HTR-8/SVneo (cell line): ENCODE measurements at regions not wholly inside any gene's neighbourhood (a gene's known extent, or its start where the extent isn't known, plus 50 kb on each side); places are given as distances from the start of the nearest gene placed in this dataset.
"Not testable (repeated sequence)": the region's sequence is repeated elsewhere in the genome, so short reads cannot be mapped to it uniquely, and the experiment has no call there.

Source experiments
- DNase-seq: peaks from one replicate; pipeline ENCODE4 v3.0.0; 2011; ENCODE audit warnings: low spot score, mixed read lengths; ENCODE audit not compliant: insufficient read length
- FAIRE-seq: peaks from 2 replicates; lab custom pipeline; 2011; peaks lifted over from hg19 to GRCh38; lab: Jason Lieb, UNC

DNA sequence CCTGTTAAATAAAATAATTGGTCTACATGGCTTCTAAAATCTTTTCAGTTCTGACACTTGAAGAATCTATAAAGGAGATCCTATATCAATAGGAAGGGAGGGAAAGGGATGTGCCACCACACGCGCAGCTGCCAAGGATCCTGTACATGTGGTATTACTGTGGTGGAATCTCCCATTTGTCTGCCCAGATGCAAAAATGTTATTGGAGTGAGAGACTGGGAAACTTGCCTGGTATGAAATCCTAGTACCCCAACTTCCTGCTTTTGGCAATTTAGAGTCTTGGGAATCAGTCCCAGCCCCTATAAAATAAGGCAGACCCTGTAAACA lies 81.9 kb upstream of the PICALM start:
- DNase-seq (no peak), FAIRE-seq (no peak)

DNA sequence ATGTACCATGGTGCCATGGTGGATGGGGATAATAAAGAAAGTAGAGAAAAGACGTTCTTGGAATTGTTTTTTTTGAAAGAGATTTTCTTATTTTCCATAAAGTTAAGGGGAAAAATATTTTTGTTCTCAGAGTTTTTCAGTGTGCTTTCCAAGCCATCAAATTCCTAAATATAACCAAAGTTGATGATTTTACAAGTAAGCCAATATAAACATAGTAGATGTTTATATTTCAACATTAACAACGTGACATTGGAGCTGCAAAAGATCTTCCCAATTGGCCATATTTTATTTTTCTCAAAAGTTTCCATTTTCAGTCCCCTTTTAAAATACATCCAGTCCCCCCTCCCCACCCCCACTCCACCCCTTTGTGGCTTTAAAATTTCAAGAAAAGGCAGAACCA lies 80.9 kb upstream of the PICALM start:
- FAIRE-seq: no peak
- no peak for DNase-seq

GRCh38 chr11:86148345-86148747 lies 79.5 kb upstream of the PICALM start:
- DNase-seq (no peak), FAIRE-seq (no peak)

DNA sequence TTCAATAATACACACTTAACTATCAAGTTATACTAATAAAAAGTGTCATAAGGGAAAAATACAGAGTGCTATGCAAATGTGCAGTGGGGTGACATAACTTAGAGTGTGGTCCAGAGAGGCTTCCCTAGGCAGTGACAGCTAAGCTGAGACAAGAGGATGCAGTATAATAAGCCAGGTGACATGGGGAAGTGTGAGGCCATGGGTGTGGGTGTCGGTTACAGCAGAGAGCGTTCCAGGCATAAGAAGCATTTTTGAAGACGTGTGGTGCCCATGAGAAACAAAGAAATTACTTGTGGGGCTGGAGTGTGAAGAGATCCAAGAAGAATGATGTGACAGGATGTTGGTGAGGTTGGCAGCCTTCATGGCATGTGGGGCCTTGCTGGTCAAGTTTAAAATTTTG lies 78.1 kb upstream of the PICALM start:
- no peak for FAIRE-seq

DNA sequence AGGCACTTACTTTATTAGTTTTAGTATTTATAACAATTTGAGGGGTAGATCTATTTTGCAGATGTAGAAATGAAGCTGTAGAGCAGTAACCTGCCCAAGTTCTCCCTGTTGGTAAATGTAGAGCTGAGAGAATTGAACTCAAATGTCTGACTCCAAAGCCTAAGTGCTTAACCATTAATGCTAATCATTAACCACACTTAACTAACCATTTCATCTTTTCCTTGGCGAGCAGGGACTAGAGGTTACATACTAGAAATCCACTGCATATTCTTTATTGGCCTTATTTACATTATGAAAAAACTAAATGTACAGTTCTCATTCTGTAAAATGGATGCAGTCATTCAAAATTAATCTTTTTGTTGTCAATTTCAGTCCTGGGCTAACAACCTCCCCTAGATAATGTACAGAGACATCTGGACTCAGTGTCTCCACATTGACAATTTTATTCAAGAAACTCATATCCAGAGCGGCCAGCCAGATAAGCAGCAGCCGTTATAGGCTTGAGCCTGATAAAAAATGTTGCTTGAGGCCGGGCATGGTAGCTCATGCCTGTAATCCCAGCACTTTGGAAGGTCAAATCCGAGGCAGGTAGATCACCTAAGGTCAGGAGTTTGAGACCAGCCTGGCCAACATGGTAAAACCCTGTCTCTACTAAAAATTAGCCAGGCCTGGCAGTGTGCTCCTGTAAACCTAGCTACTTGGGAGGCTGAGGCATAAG lies 76.7 kb upstream of the PICALM start:
- no peak for FAIRE-seq
- no peak for DNase-seq

More for the DNA sequence above, 78.1 kb upstream of the PICALM start:
- no peak for DNase-seq

DNA sequence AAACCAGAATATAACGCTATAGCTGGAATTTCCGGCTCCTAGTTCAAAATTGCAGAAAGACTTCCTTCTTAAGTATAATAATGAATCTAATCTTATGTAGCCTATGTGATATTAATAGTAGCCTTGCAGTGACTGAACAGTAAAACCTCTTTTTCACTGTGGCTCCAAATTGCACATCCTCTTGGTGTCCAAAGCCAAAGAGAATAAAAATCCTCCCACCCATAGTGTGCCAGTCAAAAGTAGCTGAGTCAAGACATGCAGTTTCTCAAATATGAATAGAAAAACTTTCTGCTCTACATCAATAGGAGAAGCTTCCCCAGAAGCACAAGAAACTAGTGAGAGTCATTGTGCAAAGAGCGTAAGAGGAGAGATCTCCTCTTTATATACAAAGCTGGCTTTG lies 76.0 kb upstream of the PICALM start:
- no peak for DNase-seq
- FAIRE-seq: no peak

DNA sequence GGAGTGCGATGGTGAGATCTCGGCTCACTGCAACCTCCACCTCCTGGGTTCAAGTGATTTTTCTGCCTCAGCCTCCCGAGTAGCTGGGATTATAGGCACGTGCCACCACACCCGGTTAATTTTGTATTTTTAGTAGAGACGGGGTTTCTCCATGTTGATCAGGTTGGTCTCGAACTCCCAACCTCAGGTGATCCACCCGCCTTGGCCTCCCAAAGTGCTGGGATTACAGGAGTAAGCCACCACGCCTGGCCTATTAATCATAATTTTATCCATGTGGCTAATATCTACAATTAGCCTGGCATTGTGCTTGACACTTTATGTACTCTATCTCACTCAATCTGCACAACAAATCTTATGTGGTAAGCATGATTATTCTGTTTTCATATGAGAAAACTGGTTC lies 75.2 kb upstream of the PICALM start:
- not testable (repeated sequence) for FAIRE-seq, DNase-seq

DNA sequence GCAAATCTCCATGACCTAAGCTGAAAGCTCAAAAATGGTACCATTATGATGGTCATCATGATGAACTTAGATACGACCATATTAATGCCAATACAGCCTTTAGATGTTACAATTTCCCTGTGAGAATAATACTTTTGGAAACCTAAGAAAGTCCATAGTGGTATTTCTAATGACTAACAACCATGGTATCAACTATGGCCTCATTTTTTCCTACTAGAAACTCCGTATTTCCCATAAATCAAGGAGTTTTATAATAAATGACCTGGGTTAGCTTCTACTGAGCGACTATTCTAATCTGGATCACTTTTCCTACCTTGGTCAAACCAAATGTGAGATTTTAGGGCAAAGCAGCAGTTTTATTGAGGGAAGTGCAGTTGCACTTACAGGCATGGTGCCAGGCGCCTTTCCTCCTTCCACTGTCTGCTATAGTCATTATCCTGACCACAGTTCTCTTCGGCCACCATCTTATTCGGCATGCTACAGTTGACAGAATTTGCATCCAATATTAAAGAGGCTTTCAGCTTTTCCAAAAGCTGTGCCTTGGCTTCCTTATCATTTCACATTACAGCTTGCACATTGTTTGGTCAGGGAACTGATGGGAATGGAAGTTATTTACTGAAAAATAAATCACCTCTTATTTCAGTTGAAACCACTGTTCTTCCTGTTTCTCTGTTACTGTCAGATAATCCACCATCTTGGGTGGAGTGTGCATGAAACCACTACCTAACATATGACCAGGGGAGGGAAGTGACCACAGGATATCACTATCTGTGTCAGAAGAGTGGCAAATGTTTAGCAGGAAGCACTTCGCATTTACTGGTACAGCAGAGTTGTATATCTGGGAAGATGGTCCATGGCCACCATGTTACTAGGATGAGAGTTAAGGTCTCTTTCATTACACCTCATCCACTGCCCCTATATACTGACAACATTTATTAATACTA lies 74.5 kb upstream of the PICALM start:
- FAIRE-seq (no peak), DNase-seq (no peak)

- no peak for FAIRE-seq
- no peak for DNase-seq
Measured at GRCh38 chr11:86142170-86142569, 73.3 kb upstream of the PICALM start.

- FAIRE-seq (no peak), DNase-seq (no peak)
Measured at GRCh38 chr11:86141727-86142126, 72.8 kb upstream of the PICALM start.

- no peak for DNase-seq
- FAIRE-seq: no peak
Measured at GRCh38 chr11:86140334-86140990, 71.6 kb upstream of the PICALM start.

- FAIRE-seq (no peak), DNase-seq (no peak)
Measured at GRCh38 chr11:86138958-86139357, 70.1 kb upstream of the PICALM start.

DNA sequence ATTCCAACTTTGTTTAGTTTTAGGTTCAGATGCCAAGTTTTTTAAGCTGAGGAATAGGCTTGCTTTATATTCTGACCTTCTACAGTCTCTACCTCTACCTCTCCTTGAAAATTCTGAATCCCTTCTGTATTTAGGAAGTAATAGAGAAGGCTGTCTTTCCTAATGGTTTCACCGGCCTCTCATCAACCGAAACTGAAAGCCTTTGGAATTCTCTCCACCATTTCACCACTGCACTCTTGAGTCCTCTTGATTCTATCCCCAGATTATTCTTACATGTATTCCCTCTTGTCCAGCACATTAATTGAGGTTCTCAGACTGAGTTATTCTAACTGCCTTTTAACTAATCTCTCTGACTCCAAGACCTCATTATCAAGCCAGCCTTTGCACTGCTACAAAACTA lies 67.7 kb upstream of the PICALM start:
- no peak for FAIRE-seq
- no peak for DNase-seq

GRCh38 chr11:86135319-86135714 lies 66.4 kb upstream of the PICALM start:
- no peak for FAIRE-seq

GRCh38 chr11:86134580-86135318 lies 65.9 kb upstream of the PICALM start:
- no peak for DNase-seq

More at GRCh38 chr11:86135319-86135714, 66.4 kb upstream of the PICALM start:
- no peak for DNase-seq

DNA sequence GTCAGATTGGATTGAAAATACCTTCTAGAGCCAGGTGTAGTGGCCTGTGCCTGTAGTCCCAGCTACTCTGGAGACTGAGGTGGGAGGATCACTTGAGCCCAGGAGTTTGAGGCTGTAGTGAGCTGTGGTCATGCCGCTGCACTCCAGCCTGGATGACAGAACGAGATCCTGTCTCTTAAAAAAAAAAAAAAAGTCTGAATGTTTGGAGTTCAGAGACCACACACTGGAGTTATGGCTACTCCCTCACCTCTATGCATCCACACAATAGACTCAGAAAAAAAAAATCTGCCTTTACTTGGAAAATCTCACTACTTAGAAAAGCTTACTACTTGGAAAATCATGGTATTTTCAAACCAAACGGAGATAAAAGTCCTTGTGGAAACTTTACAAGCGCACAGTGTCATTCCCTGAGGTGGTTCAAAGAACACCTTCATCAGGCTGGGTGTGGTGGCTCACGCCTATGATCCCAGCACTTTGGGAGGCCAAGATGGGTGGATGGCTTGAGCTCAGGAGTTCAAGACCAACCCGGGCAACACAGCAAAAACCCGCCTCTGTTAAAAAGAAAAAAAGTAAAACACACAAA lies 63.9 kb upstream of the PICALM start:
- FAIRE-seq: no peak

More at GRCh38 chr11:86134580-86135318, 65.9 kb upstream of the PICALM start:
- no peak for FAIRE-seq

DNA sequence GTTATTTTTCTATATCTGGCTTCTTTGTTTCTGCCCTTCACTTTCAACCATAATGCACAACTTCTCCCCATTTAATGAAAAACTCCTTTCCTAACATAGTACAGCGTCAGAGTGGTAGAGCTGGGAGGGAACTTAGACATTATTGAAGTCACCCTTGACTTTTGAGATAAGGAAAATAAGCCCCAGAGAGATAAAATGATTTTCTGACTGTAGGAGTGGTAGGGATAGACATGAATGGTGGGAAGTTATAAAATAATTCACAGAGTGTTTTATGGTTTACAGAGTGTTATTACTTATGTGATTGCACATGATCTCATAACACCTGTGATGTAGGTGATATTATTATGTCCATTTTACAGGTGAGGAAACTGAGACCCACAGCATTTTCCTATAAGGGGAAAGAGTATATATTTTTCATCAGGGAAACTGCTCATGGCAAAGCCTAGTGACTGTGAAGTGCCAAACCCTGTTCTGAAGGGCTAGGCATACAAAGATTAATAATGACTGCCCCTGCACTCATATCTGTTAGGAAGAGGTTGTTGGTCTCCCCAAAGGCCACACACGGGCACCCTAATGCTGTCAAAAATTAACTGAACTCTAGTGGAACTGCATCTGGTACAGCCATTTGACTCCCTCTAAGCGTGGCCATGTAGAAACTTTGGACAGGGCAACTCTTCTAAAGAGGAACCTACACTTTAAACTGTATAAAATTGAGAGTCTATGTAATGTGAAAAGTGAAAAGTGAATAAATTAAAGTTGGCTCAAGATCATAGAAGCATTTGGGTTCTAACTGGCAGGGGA lies 61.1 kb upstream of the PICALM start:
- FAIRE-seq: no peak

More for the DNA sequence above, 63.9 kb upstream of the PICALM start:
- no peak for DNase-seq

DNA sequence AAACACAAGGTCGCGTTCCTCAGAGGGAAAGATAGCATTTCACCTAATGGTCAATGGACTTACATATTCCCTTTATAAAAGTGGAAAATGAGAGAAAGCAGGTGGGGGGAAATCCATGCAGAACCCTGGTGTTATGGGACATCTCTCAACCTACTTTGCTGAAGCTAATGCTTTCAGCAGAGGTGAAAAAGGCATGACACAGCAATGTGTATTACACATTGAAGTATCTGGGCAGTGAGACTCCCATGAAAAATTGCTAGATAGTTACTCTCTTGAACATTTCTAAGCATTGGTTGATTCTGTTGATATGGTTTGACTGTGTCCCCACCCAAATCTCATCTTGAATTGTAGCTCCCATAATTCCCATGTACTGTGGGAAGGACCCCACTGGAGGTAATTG lies 60.0 kb upstream of the PICALM start:
- DNase-seq (no peak), FAIRE-seq (no peak)

More for the DNA sequence above, 61.1 kb upstream of the PICALM start:
- DNase-seq: no peak

- no peak for FAIRE-seq
- no peak for DNase-seq
Measured at GRCh38 chr11:86126862-86127261, 58.0 kb upstream of the PICALM start.
